OCI-LY3 (cell line): ENCODE measurements at regions not wholly inside any gene's neighbourhood (a gene's known extent, or its start where the extent isn't known, plus 50 kb on each side); places are given as distances from the start of the nearest gene placed in this dataset.

ENCODE experiments used
- EZH2phosphoT487 ChIP-seq: fragments of 200-600 bp; shearing (Covaris generic); IDR thresholded peaks from 2 replicates; pipeline ENCODE4 v1.6.1; 2018; ENCODE audit warnings: antibody characterized with exemption, mixed run types, low read depth
- TF ChIP-seq, protein P1 (sequence below): fragments of 200-600, 300-600 bp; sonication (generic); IDR thresholded peaks from 2 replicates; pipeline ENCODE4 v1.5.1; 2014; ENCODE audit warnings: antibody characterized with exemption, low read length, low read depth

GRCh38 chr20:59508729-59509128 lies 95.6 kb upstream of the PHACTR3 start:
- TF ChIP-seq, protein P1, sequence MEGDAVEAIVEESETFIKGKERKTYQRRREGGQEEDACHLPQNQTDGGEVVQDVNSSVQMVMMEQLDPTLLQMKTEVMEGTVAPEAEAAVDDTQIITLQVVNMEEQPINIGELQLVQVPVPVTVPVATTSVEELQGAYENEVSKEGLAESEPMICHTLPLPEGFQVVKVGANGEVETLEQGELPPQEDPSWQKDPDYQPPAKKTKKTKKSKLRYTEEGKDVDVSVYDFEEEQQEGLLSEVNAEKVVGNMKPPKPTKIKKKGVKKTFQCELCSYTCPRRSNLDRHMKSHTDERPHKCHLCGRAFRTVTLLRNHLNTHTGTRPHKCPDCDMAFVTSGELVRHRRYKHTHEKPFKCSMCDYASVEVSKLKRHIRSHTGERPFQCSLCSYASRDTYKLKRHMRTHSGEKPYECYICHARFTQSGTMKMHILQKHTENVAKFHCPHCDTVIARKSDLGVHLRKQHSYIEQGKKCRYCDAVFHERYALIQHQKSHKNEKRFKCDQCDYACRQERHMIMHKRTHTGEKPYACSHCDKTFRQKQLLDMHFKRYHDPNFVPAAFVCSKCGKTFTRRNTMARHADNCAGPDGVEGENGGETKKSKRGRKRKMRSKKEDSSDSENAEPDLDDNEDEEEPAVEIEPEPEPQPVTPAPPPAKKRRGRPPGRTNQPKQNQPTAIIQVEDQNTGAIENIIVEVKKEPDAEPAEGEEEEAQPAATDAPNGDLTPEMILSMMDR: no peak
- no peak for TF ChIP-seq EZH2phosphoT487
